HepG2 (cell line): ENCODE measurements at regions not wholly inside any gene's neighbourhood (a gene's known extent, or its start where the extent isn't known, plus 50 kb on each side); places are given as distances from the start of the nearest gene placed in this dataset.

Experiments used
- ATAC-seq: fragments of 200-7000 bp; cut with Tn5 transposase; 3 replicates; pipeline ENCODE4 v1.9.1; 2020; ENCODE audit warnings: mild to moderate bottlenecking, moderate library complexity
- BruUV-seq: library from RNA; stranded (reverse); fragments of 400-500 nt; replicated peaks from 2 replicates; lab custom pipeline; 2021; lab: Mats Ljungman, UMichigan
- CTCF ChIA-PET: fragments of 300-600 bp; formaldehyde crosslinking; extraction: SDS; loops from one replicate; lab custom pipeline; 2021; ENCODE audit warnings: low total read pairs, inconsistent platforms, low intra/inter-chr PET ratio; lab: Yijun Ruan, JAX
- POLR2A ChIA-PET: fragments of 350-600 bp; sonication (Branson Sonifier 250); formaldehyde crosslinking; loops from one replicate; lab custom pipeline; 2020; ENCODE audit warnings: antibody characterized with exemption, inconsistent platforms; lab: Yijun Ruan, JAX
- DNase-seq: peaks from one replicate; pipeline ENCODE4 v3.0.0-alpha.2; 2015; ENCODE audit warnings: low spot score
- FAIRE-seq: peaks from 3 replicates; lab custom pipeline; 2011; peaks lifted over from hg19 to GRCh38; lab: Jason Lieb, UNC
- H2AFZ ChIP-seq: one replicate; pipeline ENCODE4 v1.6.1; 2011; ENCODE audit warnings: low read length, inconsistent platforms
- H3K27ac ChIP-seq: fragments of 300-600 bp; 3 replicates; pipeline ENCODE4 v1.8.0; 2011; ENCODE audit warnings: mixed run types, mild to moderate bottlenecking, mixed read lengths, low read length, inconsistent platforms; ENCODE audit not compliant: insufficient read depth; ENCODE audit errors: extremely low read length
- H3K27me3 ChIP-seq, 2 experiments: fragments of 200-600 bp in 1 of 2; 2 replicates in 1 of 2; 3 replicates in 1 of 2; pipeline versions ENCODE4 v1.6.0 to v1.8.0; 2011; ENCODE audit warnings: low read length in 2 of 2, mild to moderate bottlenecking in 2 of 2, moderate library complexity in 2 of 2, inconsistent platforms in 1 of 2; ENCODE audit not compliant: insufficient read depth in 2 of 2, control insufficient read depth in 1 of 2
- H3K36me3 ChIP-seq, 2 experiments: fragments of 200-600 bp in 1 of 2; replicated peaks in 1 of 2; 2 replicates in 1 of 2; 3 replicates in 1 of 2; pipeline versions ENCODE4 v1.5.1 to v1.8.0; 2011; ENCODE audit warnings: low read length in 2 of 2, inconsistent platforms in 1 of 2; ENCODE audit not compliant: insufficient read depth in 2 of 2, control insufficient read depth in 1 of 2
- H3K4me1 ChIP-seq: 2 replicates; pipeline ENCODE4 v1.5.1; 2012; ENCODE audit warnings: low read length, inconsistent platforms; ENCODE audit not compliant: insufficient read depth
- H3K4me2 ChIP-seq: 2 replicates; pipeline ENCODE4 v1.6.0; 2011; ENCODE audit warnings: low read depth, low read length, inconsistent platforms
- H3K4me3 ChIP-seq, 3 experiments: fragments of 200-600 bp in 1 of 3; sonication (generic), shearing (Covaris generic) in 1 of 3; replicated peaks in 1 of 3; 2 replicates each; pipeline ENCODE4 v1.5.1; 2011 to 2016; ENCODE audit warnings: low read length in 3 of 3, inconsistent platforms in 2 of 3, low read depth in 2 of 3, mild to moderate bottlenecking in 2 of 3, control low read depth in 1 of 3, mixed read lengths in 1 of 3; ENCODE audit not compliant: insufficient read depth in 1 of 3
- H3K79me2 ChIP-seq: one replicate; pipeline ENCODE4 v1.6.1; 2011; ENCODE audit warnings: low read length, inconsistent platforms; ENCODE audit not compliant: insufficient read depth
- H3K9ac ChIP-seq: 2 replicates; pipeline ENCODE4 v1.6.0; 2011; ENCODE audit warnings: mild to moderate bottlenecking, low read depth, low read length, inconsistent platforms; ENCODE audit not compliant: insufficient read depth
- H3K9me3 ChIP-seq: 2 replicates; pipeline ENCODE4 v1.5.1; 2012; ENCODE audit warnings: mild to moderate bottlenecking, low read length
- H4K20me1 ChIP-seq: 2 replicates; pipeline ENCODE4 v1.6.0; 2011; ENCODE audit warnings: inconsistent platforms, mild to moderate bottlenecking, low read length, moderate library complexity; ENCODE audit not compliant: insufficient read depth
- AGO2 ChIP-seq: fragments of 200-400 bp; formaldehyde crosslinking; optimal IDR thresholded peaks from 2 replicates; pipeline ENCODE3; 2017; ENCODE audit warnings: mild to moderate bottlenecking, low read depth, low read length, moderate library complexity
- ARNT ChIP-seq: fragments of 450-650 bp; IDR thresholded peaks from 2 replicates; pipeline ENCODE4 v1.6.1; 2017
- FOXK2 ChIP-seq: fragments of 450-650 bp; IDR thresholded peaks from 2 replicates; pipeline ENCODE4 v1.6.1; 2016
- HOXD1 ChIP-seq: sonication (generic); formaldehyde crosslinking; IDR thresholded peaks from 2 replicates; pipeline ENCODE4 v1.5.0; 2020; ENCODE audit warnings: missing genetic modification reagents
- IRF2 ChIP-seq: IDR thresholded peaks from 2 replicates; pipeline ENCODE4 v1.6.1; 2018; ENCODE audit warnings: missing genetic modification reagents, missing compliant biosample characterization
- JUND ChIP-seq: sonication (generic); formaldehyde crosslinking; IDR thresholded peaks from 2 replicates; pipeline ENCODE4 v1.8.0; 2022; ENCODE audit warnings: mild to moderate bottlenecking, missing genetic modification reagents
- SRSF4 ChIP-seq: fragments of 200-400 bp; formaldehyde crosslinking; IDR thresholded peaks from one replicate; pipeline ENCODE4 v1.6.1; 2018; ENCODE audit warnings: mild to moderate bottlenecking, low read depth, low read length, moderate library complexity; ENCODE audit not compliant: poor library complexity, severe bottlenecking
- TAF15 ChIP-seq: fragments of 200-400 bp; formaldehyde crosslinking; IDR thresholded peaks from one replicate; pipeline ENCODE4 v1.6.1; 2018; ENCODE audit warnings: mild to moderate bottlenecking, low read depth, low read length; ENCODE audit not compliant: poor library complexity, severe bottlenecking
- ZFP90 ChIP-seq: sonication (generic); formaldehyde crosslinking; IDR thresholded peaks from 2 replicates; pipeline ENCODE4 v1.8.0; 2022; ENCODE audit warnings: missing genetic modification reagents, mild to moderate bottlenecking, inconsistent platforms, borderline replicate concordance
- ZFY ChIP-seq: sonication (generic); formaldehyde crosslinking; IDR thresholded peaks from 2 replicates; pipeline ENCODE4 v1.4.0; 2020; ENCODE audit warnings: missing genetic modification reagents
- ZNF747 ChIP-seq: sonication (generic); formaldehyde crosslinking; IDR thresholded peaks from 2 replicates; pipeline ENCODE4 v1.8.1; 2023; ENCODE audit warnings: missing genetic modification reagents, mild to moderate bottlenecking, borderline replicate concordance
- ZNF761 ChIP-seq: sonication (generic); formaldehyde crosslinking; conservative IDR thresholded peaks from 2 replicates; pipeline ENCODE4 v1.4.0; 2020; ENCODE audit warnings: mild to moderate bottlenecking, missing genetic modification reagents
- ZNF788 ChIP-seq: sonication (generic); formaldehyde crosslinking; IDR thresholded peaks from 2 replicates; pipeline ENCODE4 v1.5.0; 2020; ENCODE audit warnings: mild to moderate bottlenecking, missing genetic modification reagents, borderline replicate concordance
- ZNF891 ChIP-seq: sonication (generic); formaldehyde crosslinking; IDR thresholded peaks from 2 replicates; pipeline ENCODE4 v1.5.0; 2020; ENCODE audit warnings: mild to moderate bottlenecking, missing genetic modification reagents
- WGBS: methylation state at CpG from one replicate; pipeline ENCODE4 v1.1.6; 2017; ENCODE audit warnings: low lambda C conversion rate; 5-methylcytosine and 5-hydroxymethylcytosine counted together
- in situ Hi-C: cut with HindIII; loops from 2 replicates; pipeline ENCODE4 v1.10.0; 2017; ENCODE audit warnings: low pct_unique_long_range_greater_than_20kb; ENCODE audit not compliant: extremely low pct_ligation_motif_present
- intact Hi-C: fragments of 100-400 bp; cut with micrococcal nuclease; formaldehyde crosslinking; loops from one replicate; pipeline ENCODE4 v1.10.0; 2022; ENCODE audit not compliant: unreplicated experiment
- TF ChIP-seq, protein P1 (sequence below): IDR thresholded peaks from 2 replicates; pipeline ENCODE4 v1.6.1; 2016; ENCODE audit warnings: low read depth
- TF ChIP-seq, protein P2 (sequence below), 2 experiments: sonication (generic) in 1 of 2; formaldehyde crosslinking in 1 of 2; IDR thresholded peaks; 2 replicates each; pipeline versions ENCODE4 v1.5.1 to v1.6.1; 2011 to 2020; ENCODE audit warnings: borderline replicate concordance in 1 of 2, low read depth in 1 of 2, low read length in 1 of 2, mild to moderate bottlenecking in 1 of 2, missing genetic modification reagents in 1 of 2, moderate library complexity in 1 of 2
- TF ChIP-seq, protein P3 (sequence below): sonication (generic); formaldehyde crosslinking; IDR thresholded peaks from 2 replicates; pipeline ENCODE4 v1.8.1; 2023; ENCODE audit warnings: missing genetic modification reagents, mild to moderate bottlenecking, borderline replicate concordance

DNA sequence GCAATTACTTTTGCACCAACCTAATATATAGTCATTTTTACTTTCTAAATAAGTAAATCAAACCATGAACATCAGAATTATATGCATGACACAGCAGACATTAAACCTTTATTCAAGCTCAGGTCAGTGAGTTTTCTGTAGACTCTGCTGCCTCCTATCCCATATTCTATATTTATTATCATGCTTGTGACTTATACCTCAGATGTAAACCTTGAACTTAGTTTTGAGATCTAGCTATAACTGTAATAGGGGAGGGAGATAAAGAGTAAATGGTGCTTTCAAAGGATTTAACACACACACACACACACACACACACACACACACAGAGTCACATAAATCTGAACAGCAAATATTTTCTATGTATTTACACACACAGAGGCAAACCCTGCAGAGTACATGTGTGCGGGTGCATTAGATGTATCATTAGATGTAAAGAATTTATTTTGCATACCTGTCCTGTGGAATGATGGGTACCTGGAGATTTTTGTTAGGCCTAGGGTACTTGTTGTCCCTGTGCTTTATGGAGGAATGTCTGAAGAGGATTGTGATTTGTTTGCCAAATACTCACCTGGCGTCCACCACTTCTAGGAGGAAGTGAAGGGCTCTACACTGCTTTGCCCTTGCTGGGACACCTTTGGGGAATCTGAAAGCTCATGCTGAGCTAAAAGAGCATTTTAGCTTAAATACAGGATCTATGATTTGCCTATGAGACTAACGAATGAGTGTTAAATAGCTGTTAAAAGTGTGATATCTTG is 521.9 kb downstream of the KLF5 start:
- Histone ChIP-seq H3K9ac (no peak overlapping the region), H3K27me3 (no peaks in the 10 kb centered on the region; a peak in 1 of 5 replicates), H3K4me3 (no peak overlapping the region), H3K4me1 (no peaks in the 10 kb centered on the region), H3K27ac (no peak overlapping the region), H2AFZ (no peak overlapping the region), H4K20me1 (no peaks in the 10 kb centered on the region), H3K4me2 (no peak overlapping the region), H3K36me3 (no peaks in the 10 kb centered on the region), H3K79me2 (no peaks in the 10 kb centered on the region), H3K9me3 (no peaks in the 10 kb centered on the region)
- WGBS: 38% methylated on average over 2 of the region's 3 CpGs
- ChIA-PET POLR2A (no interaction called here), CTCF (no interaction called here)
- ATAC-seq (no peak), FAIRE-seq (no peak), DNase-seq (no peak)
- in situ Hi-C loops: no loop called here
- BruUV-seq: no TSS peak
- TF ChIP-seq, protein P1, sequence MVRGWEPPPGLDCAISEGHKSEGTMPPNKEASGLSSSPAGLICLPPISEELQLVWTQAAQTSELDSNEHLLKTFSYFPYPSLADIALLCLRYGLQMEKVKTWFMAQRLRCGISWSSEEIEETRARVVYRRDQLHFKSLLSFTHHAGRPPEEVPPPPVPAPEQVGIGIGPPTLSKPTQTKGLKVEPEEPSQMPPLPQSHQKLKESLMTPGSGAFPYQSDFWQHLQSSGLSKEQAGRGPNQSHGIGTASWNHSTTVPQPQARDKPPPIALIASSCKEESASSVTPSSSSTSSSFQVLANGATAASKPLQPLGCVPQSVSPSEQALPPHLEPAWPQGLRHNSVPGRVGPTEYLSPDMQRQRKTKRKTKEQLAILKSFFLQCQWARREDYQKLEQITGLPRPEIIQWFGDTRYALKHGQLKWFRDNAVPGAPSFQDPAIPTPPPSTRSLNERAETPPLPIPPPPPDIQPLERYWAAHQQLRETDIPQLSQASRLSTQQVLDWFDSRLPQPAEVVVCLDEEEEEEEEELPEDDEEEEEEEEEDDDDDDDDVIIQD (CRISPR knock-in tag): no peak
- TF ChIP-seq, protein P2, sequence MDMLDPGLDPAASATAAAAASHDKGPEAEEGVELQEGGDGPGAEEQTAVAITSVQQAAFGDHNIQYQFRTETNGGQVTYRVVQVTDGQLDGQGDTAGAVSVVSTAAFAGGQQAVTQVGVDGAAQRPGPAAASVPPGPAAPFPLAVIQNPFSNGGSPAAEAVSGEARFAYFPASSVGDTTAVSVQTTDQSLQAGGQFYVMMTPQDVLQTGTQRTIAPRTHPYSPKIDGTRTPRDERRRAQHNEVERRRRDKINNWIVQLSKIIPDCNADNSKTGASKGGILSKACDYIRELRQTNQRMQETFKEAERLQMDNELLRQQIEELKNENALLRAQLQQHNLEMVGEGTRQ (IDR thresholded peaks at IDR 0.05; ENCODE audit: low read depth, low read length): no peak
- TF ChIP-seq, protein P2 (CRISPR knock-in tag; IDR thresholded peaks at IDR 0.05; ENCODE audit: borderline replicate concordance): no peak
- TF ChIP-seq SRSF4: no peak
- no peak for TF ChIP-seq FOXK2
- no peak for TF ChIP-seq HOXD1 (CRISPR knock-in tag)
- TF ChIP-seq, protein P3, sequence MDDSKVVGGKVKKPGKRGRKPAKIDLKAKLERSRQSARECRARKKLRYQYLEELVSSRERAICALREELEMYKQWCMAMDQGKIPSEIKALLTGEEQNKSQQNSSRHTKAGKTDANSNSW (CRISPR knock-in tag): no peak
- TF ChIP-seq IRF2: no peak
- TF ChIP-seq ZNF761 (CRISPR knock-in tag): no peak
- TF ChIP-seq ZNF747 (CRISPR knock-in tag): no peak
- no peak for TF ChIP-seq ZNF788 (CRISPR knock-in tag)
- TF ChIP-seq TAF15: no peak
- TF ChIP-seq ARNT: no peak
- no peak for TF ChIP-seq AGO2
- TF ChIP-seq ZNF891: no peak
- no peak for TF ChIP-seq JUND (CRISPR knock-in tag)
- no peak for TF ChIP-seq ZFP90 (CRISPR knock-in tag)
- no peak for TF ChIP-seq ZFY
- intact Hi-C loops: no loop called here
